Stomach smooth muscle (tissue), 2 donors: ENCODE measurements at regions not wholly inside any gene's neighbourhood (a gene's known extent, or its start where the extent isn't known, plus 50 kb on each side); places are given as distances from the start of the nearest gene placed in this dataset.

Source experiments
- H3K27ac ChIP-seq: one replicate; pipeline ENCODE4 v1.7.0; 2013; ENCODE audit warnings: mild to moderate bottlenecking, low read length, inconsistent platforms
- H3K27me3 ChIP-seq, 2 donors: one replicate each; pipeline ENCODE4 v1.7.0; 2013; ENCODE audit warnings: low read length in 2 of 2; ENCODE audit not compliant: insufficient read depth in 2 of 2, control insufficient read depth in 1 of 2
- H3K36me3 ChIP-seq, 2 donors: one replicate each; pipeline ENCODE4 v1.7.0; 2013; ENCODE audit warnings: low read length in 2 of 2; ENCODE audit not compliant: control insufficient read depth in 2 of 2, insufficient read depth in 2 of 2
- H3K4me1 ChIP-seq: one replicate; pipeline ENCODE4 v1.7.0; 2013; ENCODE audit warnings: low read length; ENCODE audit not compliant: control insufficient read depth, insufficient read depth
- H3K4me3 ChIP-seq, 2 donors: one replicate each; pipeline ENCODE4 v1.7.0; 2013; ENCODE audit warnings: low read length in 2 of 2
- H3K9ac ChIP-seq, 2 donors: one replicate each; pipeline ENCODE4 v1.7.0; 2013; ENCODE audit warnings: low read length in 2 of 2, mild to moderate bottlenecking in 1 of 2
- H3K9me3 ChIP-seq, 2 donors: one replicate each; pipeline ENCODE4 v1.7.0; 2013; ENCODE audit warnings: low read length in 2 of 2; ENCODE audit not compliant: control insufficient read depth in 2 of 2
- donor health status: healthy.
- donor health status: Pancreatic carcinoma.

DNA sequence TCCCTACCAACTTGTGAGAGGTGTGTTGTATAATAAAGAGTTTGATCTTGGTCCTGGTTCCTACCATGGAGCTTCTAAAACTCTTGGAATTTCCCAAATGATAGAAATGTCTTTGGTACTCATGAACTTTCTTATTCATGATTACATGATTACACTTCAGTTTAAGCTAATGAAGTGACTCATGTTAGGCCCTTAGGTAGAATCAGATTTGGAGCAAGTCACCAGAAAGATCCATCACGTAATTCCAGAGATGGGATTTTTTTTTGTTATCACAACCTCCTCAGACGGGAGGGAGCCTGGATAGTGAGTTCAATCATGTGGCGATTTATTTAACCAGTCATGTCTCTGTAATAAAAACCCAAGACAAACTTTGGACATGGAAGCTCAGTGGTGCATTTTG lies 1287.6 kb upstream of the ZEB2 start:
- no peak overlapping the region for H3K9ac ChIP-seq
- no peaks in the 10 kb centered on the region for H3K4me1 ChIP-seq
- H3K27ac ChIP-seq = no peak overlapping the region
- no peaks in the 10 kb centered on the region for H3K9me3 ChIP-seq
- no peak overlapping the region for H3K4me3 ChIP-seq
- no peaks in the 10 kb centered on the region for H3K36me3 ChIP-seq
- H3K27me3 ChIP-seq = no peaks in the 10 kb centered on the region

DNA sequence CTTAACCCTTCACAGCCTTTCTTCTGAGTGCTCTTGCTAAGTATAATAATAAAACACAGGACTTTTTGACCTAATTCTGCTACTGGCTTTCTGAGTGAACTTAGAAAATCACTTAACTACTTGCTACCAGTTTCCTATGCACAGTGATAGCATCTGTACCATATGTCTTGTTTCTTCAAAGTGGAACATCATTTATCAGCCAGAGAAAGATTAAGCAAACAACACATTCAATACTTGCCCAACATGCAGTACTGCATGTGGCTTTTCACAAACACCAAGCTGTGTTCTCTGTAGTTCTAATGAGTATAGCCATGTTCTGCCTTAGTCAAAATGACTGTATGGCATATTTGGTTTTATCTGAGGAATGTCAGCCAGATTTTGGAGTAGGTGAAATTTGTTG lies 1286.6 kb upstream of the ZEB2 start:
- H3K9me3 ChIP-seq = no peaks in the 10 kb centered on the region
- no peaks in the 10 kb centered on the region for H3K36me3 ChIP-seq
- H3K4me3 ChIP-seq = no peak overlapping the region
- H3K27me3 ChIP-seq = no peaks in the 10 kb centered on the region
- H3K27ac ChIP-seq = no peak overlapping the region
- H3K4me1 ChIP-seq = no peaks in the 10 kb centered on the region
- H3K9ac ChIP-seq = no peak overlapping the region

DNA sequence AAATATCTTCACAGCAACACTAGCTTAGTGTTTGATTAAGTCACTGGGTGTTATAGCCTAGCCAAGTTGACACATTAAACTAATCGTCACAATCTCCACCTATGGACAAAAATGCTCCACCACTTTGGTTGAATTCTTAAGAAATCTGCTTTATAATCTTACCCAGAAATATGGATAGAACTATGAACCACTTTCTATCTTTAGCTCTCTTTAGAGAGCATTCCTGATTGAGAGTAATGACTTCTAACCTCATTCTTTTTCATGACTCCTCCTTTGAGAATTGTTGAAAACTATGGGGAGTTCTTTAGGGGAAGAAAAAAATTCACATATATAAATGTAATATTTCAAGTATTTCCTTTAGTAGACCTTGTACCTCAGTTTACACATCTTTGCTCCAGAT lies 1282.2 kb upstream of the ZEB2 start:
- Histone ChIP-seq H3K36me3 (no peaks in the 10 kb centered on the region), H3K9ac (no peak overlapping the region), H3K4me1 (no peaks in the 10 kb centered on the region), H3K9me3 (no peaks in the 10 kb centered on the region), H3K4me3 (no peak overlapping the region), H3K27me3 (no peaks in the 10 kb centered on the region), H3K27ac (no peak overlapping the region)

DNA sequence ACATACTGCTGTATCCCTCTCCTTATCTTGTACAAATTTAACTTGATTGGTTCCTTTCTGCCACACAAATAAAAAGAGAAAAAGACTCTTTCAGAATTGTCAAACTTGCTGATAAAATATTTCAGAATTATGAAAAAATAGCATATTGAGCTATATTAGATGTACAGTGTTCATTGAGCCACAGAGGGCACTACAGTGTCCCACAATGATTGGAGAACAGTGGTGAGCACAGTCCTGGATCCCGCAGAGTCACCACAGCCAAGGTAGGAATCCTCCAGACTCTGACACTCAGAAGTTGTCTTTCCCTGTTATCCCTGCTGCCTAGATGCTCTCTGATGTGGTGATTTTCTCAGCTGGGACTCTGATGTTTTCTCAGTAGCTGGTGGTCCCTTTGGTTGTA lies 1281.3 kb upstream of the ZEB2 start:
- Histone ChIP-seq H3K27me3 (peaks cover 0 to 2% of the 10 kb centered on the region in 2 donors), H3K9ac (no peak overlapping the region), H3K4me1 (no peaks in the 10 kb centered on the region), H3K27ac (no peak overlapping the region), H3K36me3 (no peaks in the 10 kb centered on the region), H3K9me3 (no peaks in the 10 kb centered on the region), H3K4me3 (no peak overlapping the region)

DNA sequence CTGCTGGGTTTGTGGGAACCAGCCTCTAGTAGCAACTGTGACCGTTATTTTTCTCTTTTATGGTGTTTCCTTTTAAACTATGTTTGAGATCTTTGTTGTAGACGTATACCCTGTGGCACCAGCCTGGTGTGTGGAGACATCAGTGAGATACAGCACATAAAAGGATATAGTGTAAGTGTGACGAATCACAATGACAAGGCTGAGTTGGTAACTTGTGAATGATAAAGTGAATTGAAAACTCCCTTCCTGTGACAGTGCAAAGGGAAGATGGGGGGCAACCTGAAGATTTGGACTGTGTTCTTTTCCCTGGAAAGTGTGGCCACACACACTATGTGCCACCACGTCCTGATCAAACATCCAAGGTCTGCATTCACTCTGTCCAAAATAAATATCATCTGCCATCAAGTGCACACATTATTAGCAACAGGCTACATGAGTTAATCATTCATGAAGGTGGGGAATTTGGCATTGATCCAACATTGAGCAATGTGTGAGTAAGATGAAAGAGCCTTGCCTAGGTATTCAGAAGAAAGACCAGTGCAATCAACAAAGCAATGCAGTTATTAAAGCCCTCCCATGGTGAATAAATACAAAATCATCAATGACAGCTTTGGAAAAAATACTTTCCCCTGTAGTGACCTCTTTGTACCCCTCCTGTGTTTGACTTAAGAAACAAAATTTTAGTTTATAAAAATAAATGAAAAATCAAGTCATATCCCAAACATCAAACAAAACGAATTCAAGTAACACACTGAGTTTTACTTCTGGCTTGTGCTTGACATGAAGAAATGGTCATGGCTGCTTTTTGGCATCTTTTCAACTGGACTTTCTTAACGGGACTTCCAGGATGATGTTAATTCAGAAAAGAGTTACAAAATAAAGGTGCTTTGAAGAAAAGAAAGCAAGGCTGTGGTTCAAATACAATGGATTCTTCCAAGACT lies 1280.5 kb upstream of the ZEB2 start:
- Histone ChIP-seq H3K4me3 (no peak overlapping the region), H3K27ac (no peak overlapping the region), H3K9me3 (no peaks in the 10 kb centered on the region), H3K27me3 (peaks cover 0 to 2% of the 10 kb centered on the region in 2 donors), H3K36me3 (no peaks in the 10 kb centered on the region), H3K9ac (no peak overlapping the region), H3K4me1 (no peaks in the 10 kb centered on the region)

DNA sequence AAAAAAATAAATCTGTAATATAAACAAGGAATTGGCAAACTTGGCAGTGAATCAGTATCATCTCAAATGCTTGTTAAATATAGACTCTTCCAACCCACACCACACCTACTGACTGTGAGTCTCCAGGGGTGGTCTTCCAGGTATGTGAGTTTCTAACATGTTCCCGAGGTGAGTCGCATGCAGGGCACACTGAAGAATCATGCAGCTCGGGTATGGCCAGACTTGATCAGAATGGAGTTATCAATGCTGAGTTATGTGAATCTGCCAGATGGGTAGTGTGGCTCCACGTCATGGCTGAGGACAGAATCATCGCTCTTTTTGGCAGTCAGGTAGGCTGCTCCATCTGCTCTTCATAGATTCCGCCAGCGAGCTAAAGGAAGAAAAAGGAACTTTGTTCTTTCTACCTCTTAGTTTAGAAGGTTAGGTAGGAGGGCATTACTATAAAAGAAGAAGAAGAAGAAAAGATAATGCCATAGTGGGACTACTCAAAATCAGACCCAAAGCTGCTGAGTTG lies 1279.7 kb upstream of the ZEB2 start:
- H3K9ac ChIP-seq = no peak overlapping the region
- H3K27ac ChIP-seq = no peak overlapping the region
- H3K4me3 ChIP-seq = no peak overlapping the region
- no peaks in the 10 kb centered on the region for H3K4me1 ChIP-seq
- no peaks in the 10 kb centered on the region for H3K36me3 ChIP-seq
- H3K27me3 ChIP-seq = peaks cover 0 to 2% of the 10 kb centered on the region in 2 donors
- no peaks in the 10 kb centered on the region for H3K9me3 ChIP-seq

DNA sequence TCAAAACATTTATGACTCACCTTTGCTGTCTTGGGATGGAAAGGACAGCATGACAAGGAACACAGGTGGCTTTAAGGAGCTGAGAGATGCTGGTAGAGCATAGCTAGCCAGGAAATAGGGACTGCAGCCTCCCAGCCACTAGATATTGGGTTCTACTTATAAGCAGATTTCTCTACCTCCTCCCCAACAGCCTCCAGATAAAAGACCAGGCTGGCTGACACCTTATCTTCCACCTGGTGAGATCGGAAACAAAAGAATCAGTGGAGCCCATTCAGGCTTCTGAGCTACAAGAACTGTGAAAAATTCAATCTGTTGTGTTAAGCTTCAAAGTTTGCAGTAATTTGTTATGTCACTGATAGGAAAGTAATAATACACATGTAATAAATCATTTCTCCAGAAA lies 1278.5 kb upstream of the ZEB2 start:
- Histone ChIP-seq H3K27me3 (peaks cover 0 to 2% of the 10 kb centered on the region in 2 donors), H3K4me3 (no peak overlapping the region), H3K27ac (no peak overlapping the region), H3K36me3 (no peaks in the 10 kb centered on the region), H3K9me3 (no peaks in the 10 kb centered on the region), H3K4me1 (no peaks in the 10 kb centered on the region), H3K9ac (no peak overlapping the region)

DNA sequence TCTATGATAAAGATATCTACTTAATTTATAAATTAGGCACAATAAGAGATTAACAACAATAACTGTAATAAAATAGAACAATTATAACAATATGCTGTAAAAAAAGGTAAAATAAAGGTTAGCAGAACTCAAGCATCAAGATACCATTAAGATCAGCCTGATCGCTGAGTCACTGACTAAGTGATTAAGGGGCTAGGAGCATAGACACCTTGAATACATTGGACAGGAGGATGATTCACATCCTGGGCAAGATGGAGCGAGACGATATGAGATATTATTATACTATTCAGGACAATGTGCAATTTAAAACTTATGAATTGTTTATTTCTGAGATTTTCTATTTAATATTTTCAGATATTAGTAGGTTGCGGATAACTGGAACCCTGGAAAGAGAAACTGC lies 1277.8 kb upstream of the ZEB2 start:
- Histone ChIP-seq H3K4me3 (no peak overlapping the region), H3K27ac (no peak overlapping the region), H3K9me3 (no peaks in the 10 kb centered on the region), H3K27me3 (peaks cover 0 to 2% of the 10 kb centered on the region in 2 donors), H3K9ac (no peak overlapping the region), H3K36me3 (no peaks in the 10 kb centered on the region), H3K4me1 (no peaks in the 10 kb centered on the region)

DNA sequence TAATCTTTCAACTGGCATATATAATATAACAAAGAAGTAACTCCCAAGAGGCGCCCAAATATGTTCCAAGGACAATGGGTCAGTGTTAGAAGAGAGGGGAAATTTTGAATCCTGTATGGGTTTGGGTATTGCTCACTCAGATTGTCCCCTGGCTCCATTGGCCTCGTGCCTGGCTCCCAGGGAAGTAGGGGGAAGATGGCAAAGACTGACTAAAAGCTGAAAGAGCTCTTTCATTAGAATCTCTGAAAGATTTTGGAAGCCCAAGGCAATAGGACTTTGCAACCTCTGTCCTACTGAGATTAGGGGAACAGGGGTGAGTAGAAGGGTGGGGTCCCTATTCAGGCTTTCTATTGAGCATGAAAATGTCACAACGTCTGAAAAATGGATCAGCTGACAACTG lies 1272.8 kb upstream of the ZEB2 start:
- Histone ChIP-seq H3K27me3 (peaks cover 0 to 2% of the 10 kb centered on the region in 2 donors), H3K4me1 (no peaks in the 10 kb centered on the region), H3K27ac (no peak overlapping the region), H3K9me3 (no peaks in the 10 kb centered on the region), H3K9ac (no peak overlapping the region), H3K36me3 (no peaks in the 10 kb centered on the region), H3K4me3 (no peak overlapping the region)

DNA sequence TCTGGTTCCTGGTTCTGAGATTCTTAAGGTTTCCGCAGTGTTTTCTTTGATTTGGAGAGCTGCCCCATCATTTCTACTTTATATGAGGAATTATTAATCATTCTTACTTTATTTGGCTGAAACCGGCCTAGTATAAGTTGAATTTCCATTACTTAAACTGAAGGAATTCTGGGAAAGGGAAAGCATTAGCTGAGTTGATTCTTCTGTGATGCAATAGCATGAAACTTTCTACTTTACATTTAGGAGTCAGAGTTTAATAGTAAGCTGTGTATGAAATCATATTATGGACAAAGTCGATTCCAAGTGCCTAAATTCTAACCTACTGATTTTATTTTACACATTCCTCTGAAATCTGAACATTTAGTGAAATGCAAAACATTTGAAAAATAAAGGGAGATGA lies 1269.7 kb upstream of the ZEB2 start:
- Histone ChIP-seq H3K27ac (no peak overlapping the region), H3K9ac (no peak overlapping the region), H3K36me3 (no peaks in the 10 kb centered on the region), H3K4me3 (no peak overlapping the region), H3K27me3 (no peaks in the 10 kb centered on the region), H3K4me1 (no peaks in the 10 kb centered on the region), H3K9me3 (no peaks in the 10 kb centered on the region)
